Hematopoietic multipotent progenitor cell treated with erythropoietin and hydrocortisone succinate and interleukin-3 and kit ligand, for 4 days (in vitro differentiated cells): ENCODE measurements at regions not wholly inside any gene's neighbourhood (a gene's known extent, or its start where the extent isn't known, plus 50 kb on each side); places are given as distances from the start of the nearest gene placed in this dataset.
"Not testable (repeated sequence)": the region's sequence is repeated elsewhere in the genome, so short reads cannot be mapped to it uniquely, and the experiment has no call there.

ENCODE experiments used
- DNase-seq: peaks from one replicate; pipeline ENCODE4 v3.0.0-alpha.2; 2015

- no peak for DNase-seq
Measured at GRCh38 chr5:100188778-100189177, 346.4 kb upstream of the FAM174A start.

GRCh38 chr5:100188339-100188738 is 346.8 kb upstream of the FAM174A start:
- DNase-seq = no peak

- DNase-seq = no peak
Measured at GRCh38 chr5:100186181-100186580, 349.0 kb upstream of the FAM174A start.

- no peak for DNase-seq
Measured at GRCh38 chr5:100182402-100182801, 352.8 kb upstream of the FAM174A start.

- DNase-seq = no peak
Measured at GRCh38 chr5:100175346-100175745, 359.8 kb upstream of the FAM174A start.

GRCh38 chr5:100165309-100165708 is 369.9 kb upstream of the FAM174A start:
- DNase-seq = no peak

GRCh38 chr5:100161868-100162267 is 373.3 kb upstream of the FAM174A start:
- no peak for DNase-seq

GRCh38 chr5:100157066-100157465 is 378.1 kb upstream of the FAM174A start:
- DNase-seq = no peak

- DNase-seq = no peak
Measured at GRCh38 chr5:100148239-100148638, 386.9 kb upstream of the FAM174A start.

GRCh38 chr5:100142607-100143006 is 392.6 kb upstream of the FAM174A start:
- no peak for DNase-seq

- no peak for DNase-seq
Measured at GRCh38 chr5:100131161-100131560, 404.0 kb upstream of the FAM174A start.

- DNase-seq = no peak
Measured at GRCh38 chr5:100130307-100130706, 404.9 kb upstream of the FAM174A start.

- no peak for DNase-seq
Measured at GRCh38 chr5:100119903-100120302, 415.3 kb upstream of the FAM174A start.

- no peak for DNase-seq
Measured at GRCh38 chr5:100110497-100110896, 424.7 kb upstream of the FAM174A start.

GRCh38 chr5:100108883-100109282 is 426.3 kb upstream of the FAM174A start:
- DNase-seq = no peak

- not testable (repeated sequence) for DNase-seq
Measured at GRCh38 chr5:100103592-100104119, 431.5 kb upstream of the FAM174A start.

GRCh38 chr5:100101466-100101865 is 433.7 kb upstream of the FAM174A start:
- DNase-seq = not testable (repeated sequence)

- not testable (repeated sequence) for DNase-seq
Measured at GRCh38 chr5:100096328-100096727, 438.8 kb upstream of the FAM174A start.

GRCh38 chr5:100080703-100081102 is 454.5 kb upstream of the FAM174A start:
- not testable (repeated sequence) for DNase-seq

GRCh38 chr5:100079163-100079562 is 456.0 kb upstream of the FAM174A start:
- not testable (repeated sequence) for DNase-seq

- not testable (repeated sequence) for DNase-seq
Measured at GRCh38 chr5:100066020-100066419, 469.2 kb upstream of the FAM174A start.

- no peak for DNase-seq
Measured at GRCh38 chr5:100043475-100043874, 491.7 kb upstream of the FAM174A start.

GRCh38 chr5:100026606-100027005 is 508.6 kb upstream of the FAM174A start:
- no peak for DNase-seq

- DNase-seq = no peak
Measured at GRCh38 chr5:100023536-100023935, 511.6 kb upstream of the FAM174A start.

- no peak for DNase-seq
Measured at GRCh38 chr5:100017520-100018262, 517.5 kb upstream of the FAM174A start.
